ENCODE measurements at regions not wholly inside any gene's neighbourhood (a gene's known extent, or its start where the extent isn't known, plus 50 kb on each side); places are given as distances from the start of the nearest gene placed in this dataset.
"Not testable (repeated sequence)": the region's sequence is repeated elsewhere in the genome, so short reads cannot be mapped to it uniquely, and the experiment has no call there.

DNA sequence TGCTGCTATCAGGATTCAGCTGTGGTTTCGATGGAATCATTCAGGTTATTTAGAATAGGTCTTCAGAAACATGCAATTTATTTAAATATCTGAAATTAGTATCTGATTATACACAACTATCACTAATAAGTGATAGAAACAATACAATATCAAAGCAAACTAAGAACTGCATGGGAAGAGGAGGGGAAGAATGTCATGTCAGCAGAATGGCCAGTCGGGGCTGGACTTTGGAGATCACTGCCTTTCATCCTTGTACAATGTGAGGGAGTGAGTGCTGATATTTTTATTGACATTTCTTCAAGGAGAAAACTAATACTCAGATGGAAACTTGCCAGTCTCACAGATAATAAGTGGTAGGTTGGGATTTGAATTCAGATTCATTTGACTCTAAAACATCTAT is 224.0 kb upstream of the LINC00305 start:
- Histone ChIP-seq H3K27ac (ENCODE audit: low read depth, low read length) (no peak overlapping the region), H3K9ac (ENCODE audit: low read length) (no peak overlapping the region), H3K79me2 (ENCODE audit: insufficient read depth, low read length) (no peaks in the 10 kb centered on the region), H3K9me2 (replicated peaks; ENCODE audit: insufficient read depth, low read length) (no peaks in the 10 kb centered on the region), H3K9me3 (ENCODE audit: insufficient read depth, low read length) (no peaks in the 10 kb centered on the region), H3K27me3 (ENCODE audit: low read length) (no peaks in the 10 kb centered on the region), H2AFZ (ENCODE audit: low read depth, low read length, severe bottlenecking) (no peak overlapping the region), H3F3A (ENCODE audit: insufficient read depth) (no peaks in the 10 kb centered on the region), H3K36me3 (ENCODE audit: low read length) (no peaks in the 10 kb centered on the region), H3K4me3 (ENCODE audit: insufficient read depth, low read length, poor library complexity, severe bottlenecking) (no peak overlapping the region), H4K20me1 (ENCODE audit: low read depth, low read length) (no peaks in the 10 kb centered on the region), H3K4me2 (ENCODE audit: low read depth, low read length, poor library complexity, severe bottlenecking) (no peak overlapping the region)
- TF ChIP-seq, protein P1, sequence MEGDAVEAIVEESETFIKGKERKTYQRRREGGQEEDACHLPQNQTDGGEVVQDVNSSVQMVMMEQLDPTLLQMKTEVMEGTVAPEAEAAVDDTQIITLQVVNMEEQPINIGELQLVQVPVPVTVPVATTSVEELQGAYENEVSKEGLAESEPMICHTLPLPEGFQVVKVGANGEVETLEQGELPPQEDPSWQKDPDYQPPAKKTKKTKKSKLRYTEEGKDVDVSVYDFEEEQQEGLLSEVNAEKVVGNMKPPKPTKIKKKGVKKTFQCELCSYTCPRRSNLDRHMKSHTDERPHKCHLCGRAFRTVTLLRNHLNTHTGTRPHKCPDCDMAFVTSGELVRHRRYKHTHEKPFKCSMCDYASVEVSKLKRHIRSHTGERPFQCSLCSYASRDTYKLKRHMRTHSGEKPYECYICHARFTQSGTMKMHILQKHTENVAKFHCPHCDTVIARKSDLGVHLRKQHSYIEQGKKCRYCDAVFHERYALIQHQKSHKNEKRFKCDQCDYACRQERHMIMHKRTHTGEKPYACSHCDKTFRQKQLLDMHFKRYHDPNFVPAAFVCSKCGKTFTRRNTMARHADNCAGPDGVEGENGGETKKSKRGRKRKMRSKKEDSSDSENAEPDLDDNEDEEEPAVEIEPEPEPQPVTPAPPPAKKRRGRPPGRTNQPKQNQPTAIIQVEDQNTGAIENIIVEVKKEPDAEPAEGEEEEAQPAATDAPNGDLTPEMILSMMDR (IDR thresholded peaks at IDR 0.05; ENCODE audit: insufficient read depth, low read length, poor library complexity, severe bottlenecking), result no peak
- no peak for TF ChIP-seq EZH2phosphoT487 (conservative IDR thresholded peaks at IDR 0.05; ENCODE audit: low read length)

- not testable (repeated sequence) for H3K27ac ChIP-seq (ENCODE audit: low read depth, low read length)
Measured at GRCh38 chr18:64369830-64370440, 221.0 kb upstream of the LINC00305 start.

DNA sequence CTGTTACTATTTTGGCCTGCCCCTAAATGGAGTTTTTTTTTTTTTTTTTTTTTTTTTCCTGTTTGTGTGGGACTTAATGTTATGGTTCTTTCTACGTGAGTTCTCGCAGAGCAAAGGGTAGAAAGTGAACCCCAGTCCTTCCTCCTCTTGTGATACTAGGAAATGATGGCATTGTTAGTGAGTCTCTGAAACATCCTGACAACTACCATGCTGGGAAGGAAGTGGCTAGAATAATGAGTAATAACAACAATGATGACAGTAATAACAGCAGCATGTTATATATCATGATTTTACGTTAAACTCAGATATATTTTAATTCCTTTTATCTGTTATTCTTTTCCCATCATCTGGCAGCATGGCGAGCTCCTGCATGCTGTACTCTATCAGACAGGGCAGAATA is 216.2 kb upstream of the LINC00305 start:
- no peaks in the 10 kb centered on the region for H3K27me3 ChIP-seq (ENCODE audit: low read length)
- no peak overlapping the region for H3K4me2 ChIP-seq (ENCODE audit: low read depth, low read length, poor library complexity, severe bottlenecking)
- H3K79me2 ChIP-seq (ENCODE audit: insufficient read depth, low read length), result no peaks in the 10 kb centered on the region
- no peaks in the 10 kb centered on the region; the same call in 1 of the 2 replicates for H3K9me2 ChIP-seq (replicated peaks; ENCODE audit: insufficient read depth, low read length)
- H3K36me3 ChIP-seq (ENCODE audit: low read length), result no peaks in the 10 kb centered on the region
- no peak overlapping the region for H3K9ac ChIP-seq (ENCODE audit: low read length)
- no peak overlapping the region for H2AFZ ChIP-seq (ENCODE audit: low read depth, low read length, severe bottlenecking)
- no peaks in the 10 kb centered on the region for H3K9me3 ChIP-seq (ENCODE audit: insufficient read depth, low read length)
- TF ChIP-seq, protein P1 (IDR thresholded peaks at IDR 0.05; ENCODE audit: insufficient read depth, low read length, poor library complexity, severe bottlenecking), result no peak
- TF ChIP-seq EZH2phosphoT487 (conservative IDR thresholded peaks at IDR 0.05; ENCODE audit: low read length), result no peak
- no peak overlapping the region for H3K4me3 ChIP-seq (ENCODE audit: insufficient read depth, low read length, poor library complexity, severe bottlenecking)
- H3F3A ChIP-seq (ENCODE audit: insufficient read depth), result no peaks in the 10 kb centered on the region
- H3K27ac ChIP-seq (ENCODE audit: low read depth, low read length), result no peak overlapping the region
- no peaks in the 10 kb centered on the region for H4K20me1 ChIP-seq (ENCODE audit: low read depth, low read length)

More at GRCh38 chr18:64369830-64370440, 221.0 kb upstream of the LINC00305 start:
- H3K36me3 ChIP-seq (ENCODE audit: low read length); H3K9ac ChIP-seq (ENCODE audit: low read length); H3K4me3 ChIP-seq (ENCODE audit: insufficient read depth, low read length, poor library complexity, severe bottlenecking); H3K27me3 ChIP-seq (ENCODE audit: low read length); H3K9me2 ChIP-seq (replicated peaks; ENCODE audit: insufficient read depth, low read length); H3K9me3 ChIP-seq (ENCODE audit: insufficient read depth, low read length); H3K4me2 ChIP-seq (ENCODE audit: low read depth, low read length, poor library complexity, severe bottlenecking); H2AFZ ChIP-seq (ENCODE audit: low read depth, low read length, severe bottlenecking); H4K20me1 ChIP-seq (ENCODE audit: low read depth, low read length); H3K79me2 ChIP-seq (ENCODE audit: insufficient read depth, low read length); H3F3A ChIP-seq (ENCODE audit: insufficient read depth): not testable (repeated sequence)

DNA sequence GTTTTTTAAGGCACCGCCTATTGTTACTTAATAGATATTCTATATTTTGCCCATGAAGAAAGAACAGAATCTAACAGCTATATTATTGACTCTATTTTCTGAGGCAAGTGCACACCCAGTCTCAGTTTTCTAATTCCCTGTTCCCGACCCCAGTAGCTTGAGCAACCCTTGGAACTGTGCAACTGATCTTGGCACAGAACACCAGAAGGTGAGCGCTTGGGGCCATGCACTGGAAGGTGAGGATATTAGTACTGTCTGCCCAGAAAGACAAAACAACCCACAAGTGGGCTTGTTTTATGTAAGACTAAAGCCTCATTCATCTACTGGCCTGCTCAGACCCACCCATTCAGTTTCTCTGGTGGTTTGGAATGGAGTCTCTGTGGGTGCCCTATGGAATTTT is 188.8 kb upstream of the LINC00305 start:
- Histone ChIP-seq H3K27ac (ENCODE audit: low read depth, low read length) (no peak overlapping the region), H3K9me2 (replicated peaks; ENCODE audit: insufficient read depth, low read length) (no peaks in the 10 kb centered on the region), H2AFZ (ENCODE audit: low read depth, low read length, severe bottlenecking) (no peak overlapping the region), H3K79me2 (ENCODE audit: insufficient read depth, low read length) (no peaks in the 10 kb centered on the region), H3K4me2 (ENCODE audit: low read depth, low read length, poor library complexity, severe bottlenecking) (no peak overlapping the region), H3K27me3 (ENCODE audit: low read length) (no peaks in the 10 kb centered on the region), H3K4me3 (ENCODE audit: insufficient read depth, low read length, poor library complexity, severe bottlenecking) (no peak overlapping the region), H3K36me3 (ENCODE audit: low read length) (no peaks in the 10 kb centered on the region), H3F3A (ENCODE audit: insufficient read depth) (no peaks in the 10 kb centered on the region), H4K20me1 (ENCODE audit: low read depth, low read length) (no peaks in the 10 kb centered on the region), H3K9me3 (ENCODE audit: insufficient read depth, low read length) (no peaks in the 10 kb centered on the region), H3K9ac (ENCODE audit: low read length) (no peak overlapping the region)
- TF ChIP-seq, protein P1 (IDR thresholded peaks at IDR 0.05; ENCODE audit: insufficient read depth, low read length, poor library complexity, severe bottlenecking), result no peak
- no peak for TF ChIP-seq EZH2phosphoT487 (conservative IDR thresholded peaks at IDR 0.05; ENCODE audit: low read length)

Data from SU-DHL-6 (cell line).